Brain microvascular endothelial cell (primary cell): ENCODE measurements at regions not wholly inside any gene's neighbourhood (a gene's known extent, or its start where the extent isn't known, plus 50 kb on each side); places are given as distances from the start of the nearest gene placed in this dataset.
"Not testable (repeated sequence)": the region's sequence is repeated elsewhere in the genome, so short reads cannot be mapped to it uniquely, and the experiment has no call there.

ENCODE experiments used
- DNase-seq: peaks from one replicate; pipeline ENCODE4 v3.0.0-alpha.2; 2020
- H3K27ac ChIP-seq: fragments of 250-450 bp; sonication (Bioruptor Pico); 2 replicates; pipeline ENCODE4 v1.5.1; 2020; ENCODE audit warnings: mild to moderate bottlenecking, moderate library complexity
- H3K27me3 ChIP-seq: fragments of 250-450 bp; sonication (Bioruptor Pico); replicated peaks from 2 replicates; pipeline ENCODE4 v1.5.1; 2020; ENCODE audit warnings: mild to moderate bottlenecking
- H3K36me3 ChIP-seq: fragments of 250-450 bp; sonication (Bioruptor Pico); replicated peaks from 2 replicates; pipeline ENCODE4 v1.5.1; 2020; ENCODE audit warnings: mild to moderate bottlenecking
- H3K4me3 ChIP-seq: 2 replicates; pipeline ENCODE4 v1.5.1; 2011; ENCODE audit warnings: low read depth, mild to moderate bottlenecking, control low read depth, low read length, moderate library complexity
- CTCF ChIP-seq: IDR thresholded peaks from 2 replicates; pipeline ENCODE4 v1.5.1; 2011; ENCODE audit warnings: low read depth, mild to moderate bottlenecking, moderate library complexity, low read length, control low read depth, inconsistent platforms; ENCODE audit errors: missing control alignments
- in situ Hi-C: cut with HindIII; loops from 2 replicates; pipeline ENCODE4 v1.10.0; 2017; ENCODE audit warnings: low sequenced_read_pairs, low pct_ligation_motif_present

DNA sequence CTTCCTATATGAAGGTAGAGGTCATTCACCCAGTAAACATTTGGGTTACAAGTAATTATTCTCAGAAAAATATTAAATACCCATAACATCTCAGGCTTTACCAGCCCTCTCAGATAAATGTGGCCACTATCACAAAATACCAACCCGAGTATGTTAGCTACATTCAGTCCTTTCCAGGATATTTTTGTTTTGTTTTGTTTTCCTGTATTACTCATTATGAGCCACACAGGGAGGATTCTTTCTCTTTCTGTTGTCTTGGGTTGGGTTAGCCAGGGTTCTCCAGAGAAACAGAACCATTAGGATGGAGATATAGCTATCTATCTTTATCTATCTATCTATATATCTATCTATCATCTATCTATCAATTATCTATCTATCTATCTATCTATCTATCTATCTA, 947.6 kb upstream of the MDGA2 start:
- H3K36me3 ChIP-seq: no peaks in the 10 kb centered on the region
- DNase-seq: peak; percentile 1
- no peaks in the 10 kb centered on the region for H3K27me3 ChIP-seq
- no peak overlapping the region for H3K27ac ChIP-seq
- TF ChIP-seq CTCF: no peak
- no peak overlapping the region for H3K4me3 ChIP-seq
- in situ Hi-C loops: no loop called here

- no peak for DNase-seq
- Histone ChIP-seq H3K36me3 (no peaks in the 10 kb centered on the region), H3K4me3 (no peak overlapping the region), H3K27me3 (no peaks in the 10 kb centered on the region), H3K27ac (no peak overlapping the region)
- TF ChIP-seq CTCF: no peak
- in situ Hi-C loops: no loop called here
Measured at GRCh38 chr14:48618057-48618456, 942.7 kb upstream of the MDGA2 start.

- no peak for DNase-seq
- no peak for TF ChIP-seq CTCF
- no peak overlapping the region for H3K27ac ChIP-seq
Measured at GRCh38 chr14:48616931-48617330, 941.5 kb upstream of the MDGA2 start.

DNA sequence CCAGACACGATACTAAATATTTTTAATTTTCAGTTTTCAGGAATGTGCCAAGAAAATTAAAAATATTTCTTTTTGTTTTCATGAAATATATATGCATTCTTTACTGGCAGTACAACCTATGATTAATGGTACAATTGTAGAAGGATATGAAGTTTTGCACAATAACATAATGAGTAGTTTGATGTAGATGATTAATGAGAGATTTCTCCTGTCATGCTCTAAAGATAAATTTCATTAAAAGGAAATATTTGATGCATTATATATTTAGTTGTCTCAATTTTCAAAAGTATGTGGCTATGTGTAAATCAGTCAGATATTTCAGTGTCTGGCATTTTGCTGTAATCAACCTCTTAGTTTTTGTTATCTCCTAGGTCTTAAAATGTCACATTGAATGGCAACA, 940.2 kb upstream of the MDGA2 start:
- Histone ChIP-seq H3K4me3 (no peak overlapping the region), H3K27me3 (no peaks in the 10 kb centered on the region)

More at GRCh38 chr14:48616931-48617330, 941.5 kb upstream of the MDGA2 start:
- in situ Hi-C loops: no loop called here
- no peaks in the 10 kb centered on the region for H3K27me3 ChIP-seq
- H3K4me3 ChIP-seq: no peak overlapping the region
- no peaks in the 10 kb centered on the region for H3K36me3 ChIP-seq

GRCh38 chr14:48614003-48614402, 938.6 kb upstream of the MDGA2 start:
- in situ Hi-C loops: no loop called here
- H3K36me3 ChIP-seq: no peaks in the 10 kb centered on the region
- H3K4me3 ChIP-seq: no peak overlapping the region
- H3K27me3 ChIP-seq: no peaks in the 10 kb centered on the region
- no peak overlapping the region for H3K27ac ChIP-seq
- DNase-seq: peak; percentile 27
- TF ChIP-seq CTCF: no peak

More for the DNA sequence above, 940.2 kb upstream of the MDGA2 start:
- H3K36me3 ChIP-seq: no peaks in the 10 kb centered on the region
- no peak for TF ChIP-seq CTCF
- DNase-seq: no peak
- in situ Hi-C loops: no loop called here
- no peak overlapping the region for H3K27ac ChIP-seq

DNA sequence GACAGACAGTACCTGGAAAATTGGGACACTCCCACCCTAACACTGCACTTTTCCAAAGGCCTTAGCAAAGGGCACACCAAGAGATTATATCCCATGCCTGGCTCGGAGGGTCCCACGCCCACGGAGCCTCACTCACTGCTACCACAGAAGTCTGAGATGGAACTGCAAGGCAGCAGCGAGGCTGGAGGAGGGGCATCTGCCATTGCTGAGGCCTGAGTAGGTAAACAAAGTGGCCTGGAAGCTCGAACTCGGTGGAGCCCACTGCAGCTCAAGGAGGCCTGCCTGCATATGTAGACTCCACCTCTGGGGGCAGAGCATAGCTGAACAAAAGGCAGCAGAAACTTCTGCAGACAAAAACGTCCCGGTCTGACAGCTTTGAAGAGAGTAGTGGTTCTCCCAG, 931.6 kb upstream of the MDGA2 start:
- H3K27ac ChIP-seq, H3K4me3 ChIP-seq, H3K27me3 ChIP-seq, DNase-seq, in situ Hi-C loops, H3K36me3 ChIP-seq: not testable (repeated sequence)
